Skeletal muscle tissue (tissue), 3 donors: ENCODE measurements at regions not wholly inside any gene's neighbourhood (a gene's known extent, or its start where the extent isn't known, plus 50 kb on each side); places are given as distances from the start of the nearest gene placed in this dataset.

ENCODE experiments used
- H3K27ac ChIP-seq: one replicate; pipeline ENCODE4 v1.7.0; 2013; ENCODE audit warnings: mild to moderate bottlenecking, low read depth, low read length, inconsistent platforms
- H3K27me3 ChIP-seq, 3 donors: one replicate each; pipeline ENCODE4 v1.7.0; 2013; ENCODE audit warnings: low read length in 3 of 3; ENCODE audit not compliant: control insufficient read depth in 3 of 3, insufficient read depth in 3 of 3
- H3K36me3 ChIP-seq, 3 donors: one replicate each; pipeline ENCODE4 v1.7.0; 2013; ENCODE audit warnings: low read length in 3 of 3; ENCODE audit not compliant: control insufficient read depth in 3 of 3, insufficient read depth in 3 of 3
- H3K4me1 ChIP-seq, 3 donors: one replicate each; pipeline ENCODE4 v1.7.0; 2013; ENCODE audit warnings: low read length in 3 of 3, mild to moderate bottlenecking in 3 of 3; ENCODE audit not compliant: control insufficient read depth in 3 of 3, insufficient read depth in 3 of 3
- H3K4me3 ChIP-seq, 3 donors: one replicate each; pipeline ENCODE4 v1.7.0; 2013; ENCODE audit warnings: low read length in 3 of 3
- H3K9ac ChIP-seq, 3 donors: one replicate each; pipeline ENCODE4 v1.7.0; 2013; ENCODE audit warnings: low read length in 3 of 3, mild to moderate bottlenecking in 3 of 3, moderate library complexity in 2 of 3, low read depth in 1 of 3
- H3K9me3 ChIP-seq, 3 donors: one replicate each; pipeline ENCODE4 v1.7.0; 2013; ENCODE audit warnings: low read length in 3 of 3; ENCODE audit not compliant: control insufficient read depth in 3 of 3
- donor health status: Osteomylitis.

DNA sequence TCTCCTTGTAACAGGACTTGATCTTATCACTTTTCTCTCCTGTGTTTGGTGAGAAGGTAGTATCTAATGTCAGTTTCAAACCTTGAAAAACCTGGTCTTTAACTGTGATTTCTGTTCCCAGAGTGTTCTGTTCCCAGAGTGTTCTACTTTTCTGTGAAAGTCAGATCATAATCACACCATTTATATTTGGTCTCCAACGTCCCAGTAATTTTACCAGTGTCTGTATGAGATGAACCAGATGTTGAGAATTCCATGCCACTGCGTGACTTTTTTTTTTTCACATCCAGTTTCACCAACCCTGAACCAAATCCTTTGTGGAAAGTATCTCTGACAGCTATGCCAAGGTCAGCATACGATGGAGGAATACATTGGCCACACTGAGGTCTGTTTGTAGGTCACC lies 365.2 kb downstream of the USP25 start:
- no peaks in the 10 kb centered on the region for H3K27me3 ChIP-seq
- no peaks in the 10 kb centered on the region for H3K36me3 ChIP-seq
- H3K4me1 ChIP-seq = no peaks in the 10 kb centered on the region
- H3K27ac ChIP-seq = no peak overlapping the region
- H3K9me3 ChIP-seq = no peaks in the 10 kb centered on the region
- H3K9ac ChIP-seq = no peak overlapping the region
- H3K4me3 ChIP-seq = no peak overlapping the region

DNA sequence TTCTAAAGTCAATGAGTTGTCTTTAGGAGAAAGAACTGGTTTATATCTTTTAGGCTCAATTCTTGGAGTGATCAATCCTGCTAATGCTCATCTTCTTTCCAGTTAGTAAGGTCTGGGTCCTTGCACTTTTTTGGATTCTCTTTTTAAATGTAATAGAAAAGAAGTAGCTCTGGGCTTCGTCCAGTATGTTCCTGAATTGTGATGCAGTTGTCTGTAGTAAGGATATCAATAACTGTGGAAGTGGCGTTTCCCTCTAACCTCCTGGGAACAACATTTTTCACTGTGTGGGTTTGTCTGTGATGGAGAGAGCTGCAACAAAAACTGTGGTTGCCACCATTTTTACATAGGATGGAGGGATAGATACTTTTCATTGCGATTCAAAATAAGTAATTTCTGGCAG lies 367.2 kb downstream of the USP25 start:
- H3K9me3 ChIP-seq = no peaks in the 10 kb centered on the region
- H3K4me1 ChIP-seq = no peaks in the 10 kb centered on the region
- H3K27ac ChIP-seq = no peak overlapping the region
- H3K27me3 ChIP-seq = no peaks in the 10 kb centered on the region
- no peak overlapping the region for H3K4me3 ChIP-seq
- no peak overlapping the region for H3K9ac ChIP-seq
- H3K36me3 ChIP-seq = no peaks in the 10 kb centered on the region

DNA sequence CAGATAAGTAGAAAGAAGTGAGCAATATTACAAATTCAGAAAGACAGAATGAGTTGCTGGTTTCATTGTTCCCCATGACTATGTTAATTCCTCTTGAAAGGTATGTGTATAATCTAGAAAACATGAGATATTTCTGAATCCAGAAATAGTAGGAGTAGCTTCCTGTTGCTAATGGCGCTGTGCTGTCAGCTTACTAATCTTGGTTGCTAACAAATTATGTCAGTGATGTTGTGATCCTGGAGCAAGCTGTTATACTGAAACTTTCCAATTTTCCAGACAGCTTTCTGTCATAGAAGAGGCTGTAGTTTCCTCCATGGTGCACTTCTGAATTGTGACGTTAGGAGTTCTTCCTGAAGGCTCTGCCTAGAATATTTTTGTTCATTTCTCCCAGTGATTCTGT lies 372.3 kb downstream of the USP25 start:
- H3K9ac ChIP-seq = no peak overlapping the region
- H3K27me3 ChIP-seq = no peaks in the 10 kb centered on the region
- H3K4me3 ChIP-seq = no peak overlapping the region
- H3K27ac ChIP-seq = no peak overlapping the region
- H3K9me3 ChIP-seq = no peaks in the 10 kb centered on the region
- no peaks in the 10 kb centered on the region for H3K36me3 ChIP-seq
- H3K4me1 ChIP-seq = no peaks in the 10 kb centered on the region

DNA sequence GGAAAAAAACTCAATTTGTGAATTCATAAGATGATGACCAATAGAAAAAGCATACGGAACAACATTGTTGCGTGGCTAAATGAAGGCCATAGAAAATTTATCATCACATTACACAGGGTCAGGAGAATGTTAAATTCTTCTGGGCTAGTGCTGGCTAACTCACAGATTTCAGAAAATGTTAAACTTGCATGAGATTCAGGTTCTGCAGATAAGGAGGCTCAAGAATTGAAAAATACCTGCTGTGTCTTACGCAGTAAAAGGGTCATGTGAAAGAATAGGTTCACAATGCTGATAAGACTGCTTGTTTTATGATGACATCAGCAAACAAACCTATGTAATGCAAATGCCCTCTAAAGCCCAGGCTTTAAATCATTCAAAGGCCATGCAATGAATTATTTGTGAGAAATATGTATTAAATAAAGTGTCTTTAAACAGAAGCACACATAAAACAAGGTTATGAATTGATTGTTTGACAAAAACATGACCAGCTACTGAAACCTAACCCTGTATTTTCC lies 378.8 kb downstream of the USP25 start:
- no peak overlapping the region for H3K4me3 ChIP-seq
- H3K27ac ChIP-seq = no peak overlapping the region
- no peaks in the 10 kb centered on the region for H3K36me3 ChIP-seq
- H3K9me3 ChIP-seq = no peaks in the 10 kb centered on the region
- H3K4me1 ChIP-seq = no peaks in the 10 kb centered on the region
- no peak overlapping the region for H3K9ac ChIP-seq
- H3K27me3 ChIP-seq = no peaks in the 10 kb centered on the region

- Histone ChIP-seq H3K4me3 (no peak overlapping the region), H3K4me1 (no peaks in the 10 kb centered on the region), H3K9ac (no peak overlapping the region), H3K27ac (no peak overlapping the region), H3K36me3 (no peaks in the 10 kb centered on the region), H3K9me3 (no peaks in the 10 kb centered on the region), H3K27me3 (no peaks in the 10 kb centered on the region)
These were observed 383.4 kb downstream of the USP25 start for GRCh38 chr21:16113052-16113715.

DNA sequence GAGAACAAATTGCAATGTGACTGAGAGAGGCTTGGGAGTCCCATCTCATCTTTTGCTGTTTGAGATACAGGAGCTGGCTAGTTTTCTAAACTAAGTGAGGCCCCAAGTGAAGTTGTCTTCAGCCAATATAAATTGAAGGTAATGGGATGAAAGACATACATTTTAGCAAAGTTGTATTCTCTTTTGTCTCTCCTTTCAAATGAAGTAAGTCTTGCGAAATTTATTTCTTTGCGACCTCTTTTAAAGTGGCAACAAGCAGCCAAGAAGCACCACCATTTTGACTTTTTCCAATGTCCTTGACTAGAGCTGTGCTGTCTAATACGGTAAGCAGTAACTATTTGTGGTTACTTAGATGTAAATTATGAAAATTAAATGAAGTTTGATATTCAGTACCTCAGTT lies 385.7 kb downstream of the USP25 start:
- Histone ChIP-seq H3K9ac (no peak overlapping the region), H3K9me3 (no peaks in the 10 kb centered on the region), H3K27me3 (no peaks in the 10 kb centered on the region), H3K27ac (no peak overlapping the region), H3K36me3 (no peaks in the 10 kb centered on the region), H3K4me1 (no peaks in the 10 kb centered on the region), H3K4me3 (no peak overlapping the region)

DNA sequence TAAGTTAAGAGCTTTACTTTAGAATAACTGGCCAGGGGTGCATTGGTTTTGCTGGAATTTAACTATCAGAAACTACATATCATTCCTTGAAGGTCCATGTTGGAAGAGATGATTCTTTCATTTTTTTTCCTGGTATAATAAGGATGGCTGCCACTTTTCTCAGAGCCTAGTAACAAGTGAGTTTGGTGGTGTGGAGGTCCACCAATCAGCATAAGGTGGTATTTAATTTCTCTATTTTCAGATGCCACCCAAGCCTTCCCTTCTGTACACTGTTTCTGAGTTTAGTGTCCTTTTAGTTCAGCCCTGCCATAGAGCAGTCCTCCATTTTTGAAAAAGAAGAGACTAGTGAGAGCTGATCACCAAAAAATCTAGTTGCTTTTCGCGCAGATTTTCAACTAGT lies 386.3 kb downstream of the USP25 start:
- H3K4me3 ChIP-seq = no peak overlapping the region
- no peak overlapping the region for H3K27ac ChIP-seq
- H3K9me3 ChIP-seq = no peaks in the 10 kb centered on the region
- no peaks in the 10 kb centered on the region for H3K27me3 ChIP-seq
- no peak overlapping the region for H3K9ac ChIP-seq
- no peaks in the 10 kb centered on the region for H3K36me3 ChIP-seq
- no peaks in the 10 kb centered on the region for H3K4me1 ChIP-seq

DNA sequence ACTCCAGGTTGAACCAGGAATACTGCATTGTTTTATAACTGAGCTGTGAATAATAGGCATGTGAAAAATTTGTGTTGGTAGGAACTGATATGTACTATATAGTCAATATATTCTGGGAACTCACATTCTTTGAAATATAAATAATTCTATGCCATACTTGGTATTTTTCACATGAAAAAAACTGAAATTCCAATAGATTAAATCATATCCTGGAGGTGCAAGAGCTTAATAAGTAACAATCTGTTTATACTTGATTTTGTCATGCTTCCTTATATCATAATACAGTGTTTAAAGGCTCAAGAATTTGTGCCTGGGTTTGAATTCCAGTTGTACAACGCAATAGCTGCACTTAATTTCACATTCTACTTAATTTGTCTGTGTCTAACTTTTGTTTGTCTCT lies 387.0 kb downstream of the USP25 start:
- Histone ChIP-seq H3K27ac (peak overlapping the region; percentile 41), H3K4me1 (no peaks in the 10 kb centered on the region)

DNA sequence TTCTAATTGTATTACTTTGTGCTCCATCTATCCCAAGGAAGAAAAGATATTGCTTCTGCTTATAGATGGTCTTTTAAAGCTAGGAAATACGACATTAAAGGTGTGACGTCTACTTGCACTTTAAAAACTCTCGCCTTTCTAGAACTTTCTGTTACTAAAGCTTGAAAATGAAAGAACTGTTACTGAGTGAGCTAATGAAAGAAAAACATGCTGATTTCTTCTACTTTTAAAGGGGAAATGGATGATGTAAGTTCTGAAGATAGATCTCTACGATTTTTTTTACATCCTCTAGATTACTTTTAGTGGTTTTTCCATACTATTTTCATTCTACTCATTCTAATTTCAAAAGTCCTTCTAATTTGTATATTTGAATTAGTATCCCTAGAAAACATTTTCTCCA lies 387.5 kb downstream of the USP25 start:
- Histone ChIP-seq H3K27me3 (no peaks in the 10 kb centered on the region), H3K36me3 (no peaks in the 10 kb centered on the region), H3K4me1 (no peaks in the 10 kb centered on the region), H3K9ac (peak overlapping the region in 1 of 3 donors; percentile 1), H3K4me3 (no peak overlapping the region), H3K9me3 (no peaks in the 10 kb centered on the region), H3K27ac (peak overlapping the region; percentile 41)

More for the DNA sequence above, 387.0 kb downstream of the USP25 start:
- Histone ChIP-seq H3K4me3 (no peak overlapping the region), H3K27me3 (no peaks in the 10 kb centered on the region), H3K36me3 (no peaks in the 10 kb centered on the region), H3K9ac (peak overlapping the region in 1 of 3 donors; percentile 1), H3K9me3 (no peaks in the 10 kb centered on the region)

DNA sequence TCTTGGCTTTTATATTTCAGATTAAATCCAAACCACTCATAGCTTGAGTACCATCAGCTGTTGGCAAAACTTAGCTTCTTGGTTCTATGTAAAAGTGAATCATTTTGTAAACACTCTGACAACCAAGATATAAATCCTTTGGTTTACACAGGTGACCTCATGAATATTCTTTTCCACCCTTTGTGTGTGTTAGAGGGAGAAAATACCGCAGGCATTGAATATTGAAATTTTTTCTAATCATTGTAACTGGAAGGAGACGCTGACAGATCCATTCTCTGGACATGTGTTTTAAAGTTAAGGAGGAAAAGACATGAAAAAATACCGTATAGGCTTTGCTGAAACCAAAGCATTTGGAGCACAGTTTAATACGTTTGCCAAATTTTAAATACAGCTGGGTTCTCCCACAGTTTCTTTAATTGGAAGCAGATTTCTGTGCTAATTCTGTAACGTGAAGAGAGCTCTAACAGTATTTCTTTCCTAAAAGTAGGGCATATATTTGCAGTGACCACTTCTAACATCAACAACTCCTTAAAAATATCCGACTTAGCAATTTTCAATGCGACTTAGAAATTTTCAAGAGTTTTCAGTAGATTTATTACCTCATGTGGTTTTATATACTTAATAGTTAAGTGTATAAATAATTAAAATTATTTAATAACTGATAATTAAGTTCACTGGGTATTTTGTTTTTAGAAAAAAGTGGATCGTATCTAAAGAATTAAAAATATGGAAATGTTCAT lies 388.2 kb downstream of the USP25 start:
- H3K36me3 ChIP-seq = no peaks in the 10 kb centered on the region
- H3K4me3 ChIP-seq = no peak overlapping the region
- peak overlapping the region; percentile 41 for H3K27ac ChIP-seq

More for the DNA sequence above, 388.2 kb downstream of the USP25 start:
- no peaks in the 10 kb centered on the region for H3K9me3 ChIP-seq
- H3K9ac ChIP-seq = no peak overlapping the region
- H3K4me1 ChIP-seq = no peaks in the 10 kb centered on the region
- no peaks in the 10 kb centered on the region for H3K27me3 ChIP-seq
